K562 (cell line): ENCODE measurements at regions not wholly inside any gene's neighbourhood (a gene's known extent, or its start where the extent isn't known, plus 50 kb on each side); places are given as distances from the start of the nearest gene placed in this dataset.

ENCODE experiments used
- ATAC-seq: fragments of 200-7000 bp; cut with Tn5 transposase; 3 replicates; pipeline ENCODE4 v1.9.1; 2020; ENCODE audit warnings: moderate library complexity
- BruUV-seq: library from RNA; stranded (reverse); fragments of 400-500 nt; replicated peaks from 2 replicates; lab custom pipeline; 2021; lab: Mats Ljungman, UMichigan
- CTCF ChIA-PET: fragments of 300-600 bp; formaldehyde crosslinking; extraction: SDS; loops from one replicate; lab custom pipeline; 2021; ENCODE audit warnings: low intra/inter-chr PET ratio; lab: Yijun Ruan, JAX
- POLR2A ChIA-PET: fragments of 300-600, 350-650 bp; sonication (Branson Sonifier 250); formaldehyde crosslinking; extraction: SDS; loops from one replicate; lab custom pipeline; 2021; ENCODE audit warnings: antibody characterized with exemption, inconsistent platforms; lab: Yijun Ruan, JAX
- DNase-seq, 4 experiments: peaks; one replicate each; pipeline versions ENCODE4 v3.0.0 to v3.0.0-alpha.2; 2011 to 2018; ENCODE audit warnings: low spot score in 3 of 4, mixed read lengths in 3 of 4; ENCODE audit errors: extremely low read depth in 1 of 4
- FAIRE-seq: peaks from 2 replicates; lab custom pipeline; 2011; peaks lifted over from hg19 to GRCh38; lab: Jason Lieb, UNC
- H2AFZ ChIP-seq: 2 replicates; pipeline ENCODE4 v1.6.0; 2011; ENCODE audit warnings: low read depth, low read length, control low read depth, inconsistent platforms
- H3K27ac ChIP-seq: fragments of 200-600 bp; 3 replicates; pipeline ENCODE4 v1.8.0; 2011; ENCODE audit warnings: low read depth, mild to moderate bottlenecking, control low read depth, inconsistent platforms, low read length, moderate library complexity, mixed read lengths; ENCODE audit errors: extremely low read depth
- H3K27me3 ChIP-seq, 2 experiments: fragments of 300-600 bp in 1 of 2; 2 replicates in 1 of 2; 3 replicates in 1 of 2; pipeline versions ENCODE4 v1.6.0 to v1.8.0; 2011; ENCODE audit warnings: inconsistent platforms in 2 of 2, low read length in 2 of 2, mild to moderate bottlenecking in 1 of 2, mixed read lengths in 1 of 2, moderate library complexity in 1 of 2; ENCODE audit not compliant: control insufficient read depth in 2 of 2, insufficient read depth in 2 of 2
- H3K36me3 ChIP-seq: fragments of 300-600 bp; 3 replicates; pipeline ENCODE4 v1.8.0; 2011; ENCODE audit warnings: mild to moderate bottlenecking, low read length, inconsistent platforms; ENCODE audit not compliant: control insufficient read depth, insufficient read depth
- H3K4me1 ChIP-seq, 2 experiments: fragments of 200-600 bp in 1 of 2; replicated peaks in 1 of 2; 2 replicates in 1 of 2; 3 replicates in 1 of 2; pipeline versions ENCODE4 v1.5.1 to v1.8.0; 2011; ENCODE audit warnings: inconsistent platforms in 2 of 2, low read length in 2 of 2, mild to moderate bottlenecking in 1 of 2, mixed read lengths in 1 of 2, moderate library complexity in 1 of 2; ENCODE audit not compliant: control insufficient read depth in 2 of 2, insufficient read depth in 2 of 2
- H3K4me2 ChIP-seq: 2 replicates; pipeline ENCODE4 v1.6.1; 2011; ENCODE audit warnings: low read length, control low read depth, inconsistent platforms, mixed read lengths; ENCODE audit not compliant: insufficient read depth
- H3K4me3 ChIP-seq: fragments of 200-600 bp; sonication (generic), shearing (Covaris generic); 2 replicates; pipeline ENCODE4 v1.5.1; 2016; ENCODE audit warnings: control low read depth, inconsistent platforms
- H3K79me2 ChIP-seq: fragments of 200-600 bp; 3 replicates; pipeline ENCODE4 v1.8.0; 2011; ENCODE audit warnings: low read length, inconsistent platforms; ENCODE audit not compliant: control insufficient read depth, insufficient read depth
- H3K9ac ChIP-seq, 2 experiments: 2 replicates each; pipeline versions ENCODE4 v1.6.0 to v1.6.1; 2011; ENCODE audit warnings: low read depth in 2 of 2, low read length in 2 of 2, control low read depth in 1 of 2, inconsistent platforms in 1 of 2, mild to moderate bottlenecking in 1 of 2, mixed read lengths in 1 of 2; ENCODE audit not compliant: insufficient read depth in 1 of 2
- H3K9me1 ChIP-seq: one replicate; pipeline ENCODE4 v1.6.0; 2011; ENCODE audit warnings: inconsistent platforms, mild to moderate bottlenecking, low read length, moderate library complexity; ENCODE audit not compliant: control insufficient read depth, insufficient read depth
- H3K9me3 ChIP-seq: replicated peaks from 2 replicates; pipeline ENCODE4 v1.5.1; 2011; ENCODE audit warnings: low read depth, low read length, inconsistent platforms; ENCODE audit not compliant: control insufficient read depth, insufficient read depth
- H4K20me1 ChIP-seq: replicated peaks from 2 replicates; pipeline ENCODE4 v1.6.1; 2011; ENCODE audit warnings: low read length, inconsistent platforms, mixed read lengths; ENCODE audit not compliant: control insufficient read depth, insufficient read depth
- HDAC1 ChIP-seq, 2 experiments: fragments of 450-650 bp; IDR thresholded peaks; 2 replicates each; pipeline ENCODE4 v1.6.1; 2016 to 2017; ENCODE audit warnings: inconsistent platforms in 1 of 2, mild to moderate bottlenecking in 1 of 2, moderate library complexity in 1 of 2
- HSF4 ChIP-seq: fragments of 250-450 bp; sonication (Bioruptor Pico); IDR thresholded peaks from 2 replicates; pipeline ENCODE4 v2.1.2; 2022; ENCODE audit warnings: mild to moderate bottlenecking, moderate library complexity, borderline replicate concordance
- SNRNP70 ChIP-seq: fragments of 200-400 bp; formaldehyde crosslinking; optimal IDR thresholded peaks from 2 replicates; pipeline ENCODE3; 2017; ENCODE audit warnings: low read depth, low read length
- ZNF707 ChIP-seq: fragments of 250-450 bp; sonication (Bioruptor Pico); conservative IDR thresholded peaks from 2 replicates; pipeline ENCODE4 v1.8.0; 2022; ENCODE audit warnings: inconsistent platforms, mild to moderate bottlenecking, moderate library complexity
- ZSCAN29 ChIP-seq: fragments of 450-650 bp; IDR thresholded peaks from 2 replicates; pipeline ENCODE4 v1.6.1; 2017
- whole genome bisulfite sequencing: fragments of 100-300 bp; shearing (Covaris generic); methylation state at CpG from one replicate; pipeline ENCODE4 v1.1.6; 2016; ENCODE audit warnings: low coverage, mixed read lengths; ENCODE audit not compliant: insufficient coverage; ENCODE audit errors: missing lambda C conversion rate; 5-methylcytosine and 5-hydroxymethylcytosine counted together
- in situ Hi-C: fragments of 300-500 bp; cut with MboI; formaldehyde crosslinking; loops from 4 replicates; pipeline ENCODE4 v1.15.0; 2018; ENCODE audit warnings: inconsistent platforms, mixed read lengths
- intact Hi-C: fragments of 100-400 bp; cut with micrococcal nuclease; formaldehyde crosslinking; loops from 2 replicates; pipeline ENCODE4 v1.14.2; 2022
- TF ChIP-seq, protein P1 (sequence below), 2 experiments: fragments of 250-450 bp in 1 of 2; fragments of 450-650 bp in 1 of 2; sonication (Bioruptor Pico) in 1 of 2; IDR thresholded peaks; 2 replicates each; pipeline versions ENCODE4 v1.6.1 to v1.8.0; 2016 to 2021; ENCODE audit warnings: mild to moderate bottlenecking in 2 of 2, moderate library complexity in 2 of 2, missing compliant biosample characterization in 1 of 2, missing genetic modification characterization in 1 of 2
- TF ChIP-seq, protein P2 (sequence below): fragments of 250-450 bp; sonication (Bioruptor Pico); IDR thresholded peaks from 2 replicates; pipeline ENCODE4 v1.8.0; 2022; ENCODE audit warnings: inconsistent platforms
- TF ChIP-seq, protein P3 (sequence below): fragments of 450-650 bp; IDR thresholded peaks from 2 replicates; pipeline ENCODE4 v1.6.1; 2016; ENCODE audit warnings: mild to moderate bottlenecking, moderate library complexity

DNA sequence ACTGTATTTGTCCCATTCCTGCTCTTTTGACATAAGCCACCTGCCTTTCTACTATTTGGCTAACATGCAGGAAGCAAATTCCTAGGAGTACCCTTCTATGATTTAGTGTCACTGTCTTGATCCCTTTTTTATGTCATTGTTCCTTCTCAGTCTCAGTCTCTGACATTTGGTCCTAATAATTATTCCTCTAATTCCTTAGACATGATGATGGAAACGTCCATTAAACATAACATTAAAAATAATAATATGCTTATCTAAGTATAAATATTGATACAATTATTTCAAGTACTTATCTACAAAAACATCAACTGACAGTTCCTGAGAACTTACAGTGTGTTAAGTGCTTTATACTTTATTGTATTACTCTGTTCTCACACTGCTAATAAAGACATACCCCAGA, 857.0 kb upstream of the LCORL start:
- no peak for FAIRE-seq
- Histone ChIP-seq H3K9ac (no peak overlapping the region), H3K27me3 (no peaks in the 10 kb centered on the region), H3K9me3 (no peaks in the 10 kb centered on the region), H4K20me1 (no peaks in the 10 kb centered on the region), H3K4me2 (no peak overlapping the region), H2AFZ (no peak overlapping the region), H3K9me1 (no peaks in the 10 kb centered on the region), H3K79me2 (no peaks in the 10 kb centered on the region), H3K27ac (no peak overlapping the region), H3K4me3 (no peak overlapping the region), H3K36me3 (no peaks in the 10 kb centered on the region), H3K4me1 (no peaks in the 10 kb centered on the region)
- BruUV-seq = no TSS peak
- CTCF ChIA-PET = no interaction called here
- POLR2A ChIA-PET = no interaction called here
- 0% methylated on average over 1 of the region's 1 CpG for WGBS
- in situ Hi-C loops (no loop called here), intact Hi-C loops (no loop called here)
- no peak for DNase-seq
- ATAC-seq = no peak
- TF ChIP-seq, protein P1, sequence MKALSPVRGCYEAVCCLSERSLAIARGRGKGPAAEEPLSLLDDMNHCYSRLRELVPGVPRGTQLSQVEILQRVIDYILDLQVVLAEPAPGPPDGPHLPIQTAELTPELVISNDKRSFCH (CRISPR knock-in tag; IDR thresholded peaks at IDR 0.05) = no peak
- TF ChIP-seq, protein P1 (tag; IDR thresholded peaks at IDR 0.05) = no peak
- TF ChIP-seq, protein P2, sequence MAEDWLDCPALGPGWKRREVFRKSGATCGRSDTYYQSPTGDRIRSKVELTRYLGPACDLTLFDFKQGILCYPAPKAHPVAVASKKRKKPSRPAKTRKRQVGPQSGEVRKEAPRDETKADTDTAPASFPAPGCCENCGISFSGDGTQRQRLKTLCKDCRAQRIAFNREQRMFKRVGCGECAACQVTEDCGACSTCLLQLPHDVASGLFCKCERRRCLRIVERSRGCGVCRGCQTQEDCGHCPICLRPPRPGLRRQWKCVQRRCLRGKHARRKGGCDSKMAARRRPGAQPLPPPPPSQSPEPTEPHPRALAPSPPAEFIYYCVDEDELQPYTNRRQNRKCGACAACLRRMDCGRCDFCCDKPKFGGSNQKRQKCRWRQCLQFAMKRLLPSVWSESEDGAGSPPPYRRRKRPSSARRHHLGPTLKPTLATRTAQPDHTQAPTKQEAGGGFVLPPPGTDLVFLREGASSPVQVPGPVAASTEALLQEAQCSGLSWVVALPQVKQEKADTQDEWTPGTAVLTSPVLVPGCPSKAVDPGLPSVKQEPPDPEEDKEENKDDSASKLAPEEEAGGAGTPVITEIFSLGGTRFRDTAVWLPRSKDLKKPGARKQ = no peak
- TF ChIP-seq SNRNP70 = no peak
- TF ChIP-seq HDAC1 (IDR thresholded peaks at IDR 0.05) = no peak
- TF ChIP-seq ZNF707 (CRISPR knock-in tag) = no peak
- TF ChIP-seq, protein P3, sequence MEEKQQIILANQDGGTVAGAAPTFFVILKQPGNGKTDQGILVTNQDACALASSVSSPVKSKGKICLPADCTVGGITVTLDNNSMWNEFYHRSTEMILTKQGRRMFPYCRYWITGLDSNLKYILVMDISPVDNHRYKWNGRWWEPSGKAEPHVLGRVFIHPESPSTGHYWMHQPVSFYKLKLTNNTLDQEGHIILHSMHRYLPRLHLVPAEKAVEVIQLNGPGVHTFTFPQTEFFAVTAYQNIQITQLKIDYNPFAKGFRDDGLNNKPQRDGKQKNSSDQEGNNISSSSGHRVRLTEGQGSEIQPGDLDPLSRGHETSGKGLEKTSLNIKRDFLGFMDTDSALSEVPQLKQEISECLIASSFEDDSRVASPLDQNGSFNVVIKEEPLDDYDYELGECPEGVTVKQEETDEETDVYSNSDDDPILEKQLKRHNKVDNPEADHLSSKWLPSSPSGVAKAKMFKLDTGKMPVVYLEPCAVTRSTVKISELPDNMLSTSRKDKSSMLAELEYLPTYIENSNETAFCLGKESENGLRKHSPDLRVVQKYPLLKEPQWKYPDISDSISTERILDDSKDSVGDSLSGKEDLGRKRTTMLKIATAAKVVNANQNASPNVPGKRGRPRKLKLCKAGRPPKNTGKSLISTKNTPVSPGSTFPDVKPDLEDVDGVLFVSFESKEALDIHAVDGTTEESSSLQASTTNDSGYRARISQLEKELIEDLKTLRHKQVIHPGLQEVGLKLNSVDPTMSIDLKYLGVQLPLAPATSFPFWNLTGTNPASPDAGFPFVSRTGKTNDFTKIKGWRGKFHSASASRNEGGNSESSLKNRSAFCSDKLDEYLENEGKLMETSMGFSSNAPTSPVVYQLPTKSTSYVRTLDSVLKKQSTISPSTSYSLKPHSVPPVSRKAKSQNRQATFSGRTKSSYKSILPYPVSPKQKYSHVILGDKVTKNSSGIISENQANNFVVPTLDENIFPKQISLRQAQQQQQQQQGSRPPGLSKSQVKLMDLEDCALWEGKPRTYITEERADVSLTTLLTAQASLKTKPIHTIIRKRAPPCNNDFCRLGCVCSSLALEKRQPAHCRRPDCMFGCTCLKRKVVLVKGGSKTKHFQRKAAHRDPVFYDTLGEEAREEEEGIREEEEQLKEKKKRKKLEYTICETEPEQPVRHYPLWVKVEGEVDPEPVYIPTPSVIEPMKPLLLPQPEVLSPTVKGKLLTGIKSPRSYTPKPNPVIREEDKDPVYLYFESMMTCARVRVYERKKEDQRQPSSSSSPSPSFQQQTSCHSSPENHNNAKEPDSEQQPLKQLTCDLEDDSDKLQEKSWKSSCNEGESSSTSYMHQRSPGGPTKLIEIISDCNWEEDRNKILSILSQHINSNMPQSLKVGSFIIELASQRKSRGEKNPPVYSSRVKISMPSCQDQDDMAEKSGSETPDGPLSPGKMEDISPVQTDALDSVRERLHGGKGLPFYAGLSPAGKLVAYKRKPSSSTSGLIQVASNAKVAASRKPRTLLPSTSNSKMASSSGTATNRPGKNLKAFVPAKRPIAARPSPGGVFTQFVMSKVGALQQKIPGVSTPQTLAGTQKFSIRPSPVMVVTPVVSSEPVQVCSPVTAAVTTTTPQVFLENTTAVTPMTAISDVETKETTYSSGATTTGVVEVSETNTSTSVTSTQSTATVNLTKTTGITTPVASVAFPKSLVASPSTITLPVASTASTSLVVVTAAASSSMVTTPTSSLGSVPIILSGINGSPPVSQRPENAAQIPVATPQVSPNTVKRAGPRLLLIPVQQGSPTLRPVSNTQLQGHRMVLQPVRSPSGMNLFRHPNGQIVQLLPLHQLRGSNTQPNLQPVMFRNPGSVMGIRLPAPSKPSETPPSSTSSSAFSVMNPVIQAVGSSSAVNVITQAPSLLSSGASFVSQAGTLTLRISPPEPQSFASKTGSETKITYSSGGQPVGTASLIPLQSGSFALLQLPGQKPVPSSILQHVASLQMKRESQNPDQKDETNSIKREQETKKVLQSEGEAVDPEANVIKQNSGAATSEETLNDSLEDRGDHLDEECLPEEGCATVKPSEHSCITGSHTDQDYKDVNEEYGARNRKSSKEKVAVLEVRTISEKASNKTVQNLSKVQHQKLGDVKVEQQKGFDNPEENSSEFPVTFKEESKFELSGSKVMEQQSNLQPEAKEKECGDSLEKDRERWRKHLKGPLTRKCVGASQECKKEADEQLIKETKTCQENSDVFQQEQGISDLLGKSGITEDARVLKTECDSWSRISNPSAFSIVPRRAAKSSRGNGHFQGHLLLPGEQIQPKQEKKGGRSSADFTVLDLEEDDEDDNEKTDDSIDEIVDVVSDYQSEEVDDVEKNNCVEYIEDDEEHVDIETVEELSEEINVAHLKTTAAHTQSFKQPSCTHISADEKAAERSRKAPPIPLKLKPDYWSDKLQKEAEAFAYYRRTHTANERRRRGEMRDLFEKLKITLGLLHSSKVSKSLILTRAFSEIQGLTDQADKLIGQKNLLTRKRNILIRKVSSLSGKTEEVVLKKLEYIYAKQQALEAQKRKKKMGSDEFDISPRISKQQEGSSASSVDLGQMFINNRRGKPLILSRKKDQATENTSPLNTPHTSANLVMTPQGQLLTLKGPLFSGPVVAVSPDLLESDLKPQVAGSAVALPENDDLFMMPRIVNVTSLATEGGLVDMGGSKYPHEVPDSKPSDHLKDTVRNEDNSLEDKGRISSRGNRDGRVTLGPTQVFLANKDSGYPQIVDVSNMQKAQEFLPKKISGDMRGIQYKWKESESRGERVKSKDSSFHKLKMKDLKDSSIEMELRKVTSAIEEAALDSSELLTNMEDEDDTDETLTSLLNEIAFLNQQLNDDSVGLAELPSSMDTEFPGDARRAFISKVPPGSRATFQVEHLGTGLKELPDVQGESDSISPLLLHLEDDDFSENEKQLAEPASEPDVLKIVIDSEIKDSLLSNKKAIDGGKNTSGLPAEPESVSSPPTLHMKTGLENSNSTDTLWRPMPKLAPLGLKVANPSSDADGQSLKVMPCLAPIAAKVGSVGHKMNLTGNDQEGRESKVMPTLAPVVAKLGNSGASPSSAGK = no peak
- TF ChIP-seq ZSCAN29 = no peak
- TF ChIP-seq HSF4 (CRISPR knock-in tag) = no peak
